Heart left ventricle (tissue), 16 donors: ENCODE measurements at regions not wholly inside any gene's neighbourhood (a gene's known extent, or its start where the extent isn't known, plus 50 kb on each side); places are given as distances from the start of the nearest gene placed in this dataset.

Experiments
- ATAC-seq, 4 donors: fragments of 200-7000 bp; cut with Tn5 transposase; one replicate each; pipeline ENCODE4 v1.9.1; 2020 to 2022; ENCODE audit warnings: moderate library complexity in 4 of 4, mild to moderate bottlenecking in 3 of 4, moderate number of reproducible peaks in 1 of 4
- DNase-seq, 5 donors: peaks; one replicate each; pipeline ENCODE4 v3.0.0-alpha.2; 2020
- H3K27ac ChIP-seq, 12 donors: fragments of 200-600 bp; sonication (generic) in 4 of 12; one replicate each; pipeline versions ENCODE4 v1.5.0 to v1.8.0; 2016 to 2022; ENCODE audit warnings: mild to moderate bottlenecking in 2 of 12
- H3K27me3 ChIP-seq, 9 donors: fragments of 200-600 bp; sonication (generic) in 2 of 9; one replicate each; pipeline versions ENCODE4 v1.5.1 to v1.8.0; 2016 to 2022; ENCODE audit warnings: mild to moderate bottlenecking in 3 of 9
- H3K36me3 ChIP-seq, 9 donors: fragments of 200-600 bp; sonication (generic) in 2 of 9; one replicate each; pipeline versions ENCODE4 v1.5.0 to v1.8.0; 2018 to 2022; ENCODE audit warnings: mild to moderate bottlenecking in 2 of 9
- H3K4me1 ChIP-seq, 12 donors: fragments of 200-600 bp; sonication (generic) in 4 of 12; one replicate each; pipeline versions ENCODE4 v1.5.0 to v1.8.0; 2016 to 2022; ENCODE audit warnings: mild to moderate bottlenecking in 3 of 12
- H3K4me3 ChIP-seq, 12 donors: fragments of 200-600 bp; sonication (generic) in 4 of 12; one replicate each; pipeline versions ENCODE4 v1.5.0 to v1.8.0; 2017 to 2022; ENCODE audit warnings: mild to moderate bottlenecking in 9 of 12, moderate library complexity in 4 of 12
- H3K9me3 ChIP-seq, 12 donors: fragments of 200-600 bp; sonication (generic) in 4 of 12; one replicate each; pipeline versions ENCODE4 v1.5.0 to v1.8.0; 2016 to 2022; ENCODE audit warnings: mild to moderate bottlenecking in 1 of 12
- CTCF ChIP-seq, 12 donors: fragments of 200-600 bp; sonication (generic) in 4 of 12; IDR thresholded peaks; one replicate each; pipeline versions ENCODE4 v1.5.0 to v1.8.0; 2018 to 2022; ENCODE audit warnings: antibody characterized with exemption in 12 of 12, mild to moderate bottlenecking in 5 of 12
- POLR2A ChIP-seq, 2 donors: fragments of 450-650 bp; IDR thresholded peaks; one replicate each; pipeline ENCODE4 v1.6.1; 2017; ENCODE audit warnings: antibody characterized with exemption in 2 of 2, mild to moderate bottlenecking in 2 of 2, moderate library complexity in 2 of 2
- WGBS, 4 donors: extraction: QIAGEN DNeasy Blood & Tissue Kit in 2 of 4; methylation state at CpG; one replicate each; pipeline versions ENCODE4 v1.1.5 to v1.1.7; 2013 to 2018; 5-methylcytosine and 5-hydroxymethylcytosine counted together
- intact Hi-C, 10 donors: fragments of 100-400 bp; cut with DNase I; formaldehyde crosslinking; loops; one replicate each; pipeline versions ENCODE4 v1.11.1 to v1.14.2; 2022
- donor health status: ischemic (EF 13 %, LVEDD 7.1; RV severe dilation, severe dysfunction).
- donor health status: healthy with polysubstance abuse.
- donor health status: DM: no; HTN: yes; CAD: no.
- donor health status: DM: no; HTN: no; CAD: no.
- donor health status: ischemic (EF 25% LVEDD 6.9; RV normal size, moderate dysfunction).
- donor health status: ischemic (EF 25% LVEDD 5.7; RV mildly dilated, moderate dysfunction).
- donor health status: healthy.
- donor health status: DM: yes; HTN: yes; CAD: no.
- donor health status: ischemic (EF 35%, LVEDD 5.7; RV mildly dilated, moderate dysfunction).
- donor health status: nonischemic (EF 11% LVEDD 7.7; RV severe dilation, severe dysfunction).
- donor health status: DM: yes; HTN: yes; CAD: no.
- donor health status: PGD.
- donor health status: ischemic (EF 29% LVEDD 5.4; RV normal size, mild dysfunction).
- donor health status: nonischemic (EF 23%, LVEDD 6.1; RV moderate dilation, normal function).

- Histone ChIP-seq H3K4me1 (no peaks in the 10 kb centered on the region), H3K9me3 (peaks cover 0 to 5% (median 0%) of the 10 kb centered on the region in 12 donors), H3K36me3 (no peaks in the 10 kb centered on the region), H3K27ac (no peak overlapping the region), H3K27me3 (no peaks in the 10 kb centered on the region), H3K4me3 (no peak overlapping the region)
- TF ChIP-seq CTCF (IDR thresholded peaks at IDR 0.05) (no peak), POLR2A (IDR thresholded peaks at IDR 0.05) (no peak)
- intact Hi-C loops, result no loop called here
- DNase-seq (no peak), ATAC-seq (no peak)
- WGBS, 4 donors, result 84 to 97% (median 89%) methylated on average over 1 of the region's 1 CpG
These were observed 748.5 kb upstream of the CDH10 start for GRCh38 chr5:25393256-25393655.

- WGBS, 4 donors, result 51 to 67% (median 55%) methylated on average over 1 of the region's 1 CpG
- Histone ChIP-seq H3K27me3 (no peaks in the 10 kb centered on the region), H3K4me1 (no peaks in the 10 kb centered on the region), H3K4me3 (no peak overlapping the region), H3K36me3 (no peaks in the 10 kb centered on the region), H3K9me3 (peaks cover 0 to 19% (median 6%) of the 10 kb centered on the region in 12 donors), H3K27ac (no peak overlapping the region)
- no peak for ATAC-seq
- no peak for TF ChIP-seq POLR2A (IDR thresholded peaks at IDR 0.05)
- no peak for TF ChIP-seq CTCF (IDR thresholded peaks at IDR 0.05)
- DNase-seq, result no peak
- intact Hi-C loops, result no loop called here
These were observed 743.2 kb upstream of the CDH10 start for GRCh38 chr5:25387953-25388352.

- Histone ChIP-seq H3K27ac (no peak overlapping the region), H3K9me3 (peaks cover 0 to 27% (median 6%) of the 10 kb centered on the region in 12 donors), H3K27me3 (no peaks in the 10 kb centered on the region), H3K4me1 (no peaks in the 10 kb centered on the region), H3K4me3 (no peak overlapping the region), H3K36me3 (no peaks in the 10 kb centered on the region)
- 76 to 90% (median 83%) methylated on average over 5 of the region's 5 CpGs for WGBS, 4 donors
- DNase-seq (no peak), ATAC-seq (peak in 1 of 4 donors; percentile 18)
- TF ChIP-seq CTCF (IDR thresholded peaks at IDR 0.05), result no peak
- no peak for TF ChIP-seq POLR2A (IDR thresholded peaks at IDR 0.05)
- intact Hi-C loops, result no loop called here
These were observed 718.0 kb upstream of the CDH10 start for GRCh38 chr5:25362799-25363198.

- TF ChIP-seq POLR2A (IDR thresholded peaks at IDR 0.05) (no peak), CTCF (IDR thresholded peaks at IDR 0.05) (no peak)
- WGBS, 4 donors, result 83 to 96% (median 87%) methylated on average over 2 of the region's 2 CpGs
- ATAC-seq (no peak), DNase-seq (no peak)
- Histone ChIP-seq H3K4me3 (no peak overlapping the region), H3K4me1 (no peaks in the 10 kb centered on the region), H3K27ac (no peak overlapping the region), H3K27me3 (no peaks in the 10 kb centered on the region), H3K36me3 (no peaks in the 10 kb centered on the region), H3K9me3 (peaks cover 0 to 27% (median 3%) of the 10 kb centered on the region in 12 donors)
- intact Hi-C loops, result no loop called here
These were observed 714.1 kb upstream of the CDH10 start for GRCh38 chr5:25358919-25359318.
